ENCODE measurements at regions not wholly inside any gene's neighbourhood (a gene's known extent, or its start where the extent isn't known, plus 50 kb on each side); places are given as distances from the start of the nearest gene placed in this dataset.

DNA sequence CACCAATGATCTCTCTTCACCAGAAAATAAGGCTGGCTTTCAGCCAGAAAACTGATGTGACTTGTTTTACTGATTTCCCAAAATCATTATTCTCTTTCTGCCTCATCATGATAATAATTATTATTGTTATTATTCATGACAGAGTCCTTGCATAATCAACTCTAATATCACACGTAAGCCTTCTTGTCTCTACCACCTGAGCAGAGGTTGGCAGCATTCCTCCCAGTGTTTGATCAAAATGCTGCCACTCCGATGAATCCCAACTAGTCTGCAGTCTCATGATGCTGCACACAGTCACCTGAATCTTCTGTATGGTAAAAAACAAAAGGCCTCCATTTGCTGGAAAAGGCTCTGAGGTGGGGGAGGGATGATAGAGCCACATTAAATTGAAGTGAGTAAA lies 105.7 kb upstream of the PLEKHG7 start:
- ATAC-seq (no peak), DNase-seq (ENCODE audit: low spot score) (no peak)
- Histone ChIP-seq H3K4me1 (ENCODE audit: insufficient read depth) (no peaks in the 10 kb centered on the region), H3K4me3 (no peak overlapping the region), H2AFZ (no peak overlapping the region), H3K79me2 (replicated peaks; ENCODE audit: insufficient read depth) (no peaks in the 10 kb centered on the region), H3K9me2 (ENCODE audit: insufficient read depth) (peaks cover 7% of the 10 kb centered on the region; the same call in 1 of the 2 replicates), H4K20me1 (replicated peaks; ENCODE audit: insufficient read depth) (no peaks in the 10 kb centered on the region), H3F3A (replicated peaks; ENCODE audit: low read depth) (no peaks in the 10 kb centered on the region), H3K27me3 (ENCODE audit: insufficient read depth) (no peaks in the 10 kb centered on the region), H3K36me3 (ENCODE audit: insufficient read depth) (no peaks in the 10 kb centered on the region), H3K4me2 (no peak overlapping the region), H3K27ac (ENCODE audit: low read depth) (no peak overlapping the region)
- TF ChIP-seq ZNF114 (CRISPR knock-in tag; IDR thresholded peaks at IDR 0.05) (no peak), STAT1 (IDR thresholded peaks at IDR 0.05; ENCODE audit: unreplicated experiment) (no peak), CREB1 (CRISPR knock-in tag; IDR thresholded peaks at IDR 0.05; ENCODE audit: low read depth) (no peak), NANOG (IDR thresholded peaks at IDR 0.05; ENCODE audit: borderline replicate concordance) (no peak), ZNF331 (CRISPR knock-in tag; IDR thresholded peaks at IDR 0.05; ENCODE audit: low read depth) (no peak), POLR2AphosphoS5 (IDR thresholded peaks at IDR 0.05; ENCODE audit: low read depth) (no peak), JUNB (IDR thresholded peaks at IDR 0.05; ENCODE audit: unreplicated experiment) (no peak), EZH2 (IDR thresholded peaks at IDR 0.05; ENCODE audit: low read depth, unreplicated experiment) (no peak), EZH2phosphoT487 (IDR thresholded peaks at IDR 0.05; ENCODE audit: unreplicated experiment) (no peak)
- TF ChIP-seq, protein P1, sequence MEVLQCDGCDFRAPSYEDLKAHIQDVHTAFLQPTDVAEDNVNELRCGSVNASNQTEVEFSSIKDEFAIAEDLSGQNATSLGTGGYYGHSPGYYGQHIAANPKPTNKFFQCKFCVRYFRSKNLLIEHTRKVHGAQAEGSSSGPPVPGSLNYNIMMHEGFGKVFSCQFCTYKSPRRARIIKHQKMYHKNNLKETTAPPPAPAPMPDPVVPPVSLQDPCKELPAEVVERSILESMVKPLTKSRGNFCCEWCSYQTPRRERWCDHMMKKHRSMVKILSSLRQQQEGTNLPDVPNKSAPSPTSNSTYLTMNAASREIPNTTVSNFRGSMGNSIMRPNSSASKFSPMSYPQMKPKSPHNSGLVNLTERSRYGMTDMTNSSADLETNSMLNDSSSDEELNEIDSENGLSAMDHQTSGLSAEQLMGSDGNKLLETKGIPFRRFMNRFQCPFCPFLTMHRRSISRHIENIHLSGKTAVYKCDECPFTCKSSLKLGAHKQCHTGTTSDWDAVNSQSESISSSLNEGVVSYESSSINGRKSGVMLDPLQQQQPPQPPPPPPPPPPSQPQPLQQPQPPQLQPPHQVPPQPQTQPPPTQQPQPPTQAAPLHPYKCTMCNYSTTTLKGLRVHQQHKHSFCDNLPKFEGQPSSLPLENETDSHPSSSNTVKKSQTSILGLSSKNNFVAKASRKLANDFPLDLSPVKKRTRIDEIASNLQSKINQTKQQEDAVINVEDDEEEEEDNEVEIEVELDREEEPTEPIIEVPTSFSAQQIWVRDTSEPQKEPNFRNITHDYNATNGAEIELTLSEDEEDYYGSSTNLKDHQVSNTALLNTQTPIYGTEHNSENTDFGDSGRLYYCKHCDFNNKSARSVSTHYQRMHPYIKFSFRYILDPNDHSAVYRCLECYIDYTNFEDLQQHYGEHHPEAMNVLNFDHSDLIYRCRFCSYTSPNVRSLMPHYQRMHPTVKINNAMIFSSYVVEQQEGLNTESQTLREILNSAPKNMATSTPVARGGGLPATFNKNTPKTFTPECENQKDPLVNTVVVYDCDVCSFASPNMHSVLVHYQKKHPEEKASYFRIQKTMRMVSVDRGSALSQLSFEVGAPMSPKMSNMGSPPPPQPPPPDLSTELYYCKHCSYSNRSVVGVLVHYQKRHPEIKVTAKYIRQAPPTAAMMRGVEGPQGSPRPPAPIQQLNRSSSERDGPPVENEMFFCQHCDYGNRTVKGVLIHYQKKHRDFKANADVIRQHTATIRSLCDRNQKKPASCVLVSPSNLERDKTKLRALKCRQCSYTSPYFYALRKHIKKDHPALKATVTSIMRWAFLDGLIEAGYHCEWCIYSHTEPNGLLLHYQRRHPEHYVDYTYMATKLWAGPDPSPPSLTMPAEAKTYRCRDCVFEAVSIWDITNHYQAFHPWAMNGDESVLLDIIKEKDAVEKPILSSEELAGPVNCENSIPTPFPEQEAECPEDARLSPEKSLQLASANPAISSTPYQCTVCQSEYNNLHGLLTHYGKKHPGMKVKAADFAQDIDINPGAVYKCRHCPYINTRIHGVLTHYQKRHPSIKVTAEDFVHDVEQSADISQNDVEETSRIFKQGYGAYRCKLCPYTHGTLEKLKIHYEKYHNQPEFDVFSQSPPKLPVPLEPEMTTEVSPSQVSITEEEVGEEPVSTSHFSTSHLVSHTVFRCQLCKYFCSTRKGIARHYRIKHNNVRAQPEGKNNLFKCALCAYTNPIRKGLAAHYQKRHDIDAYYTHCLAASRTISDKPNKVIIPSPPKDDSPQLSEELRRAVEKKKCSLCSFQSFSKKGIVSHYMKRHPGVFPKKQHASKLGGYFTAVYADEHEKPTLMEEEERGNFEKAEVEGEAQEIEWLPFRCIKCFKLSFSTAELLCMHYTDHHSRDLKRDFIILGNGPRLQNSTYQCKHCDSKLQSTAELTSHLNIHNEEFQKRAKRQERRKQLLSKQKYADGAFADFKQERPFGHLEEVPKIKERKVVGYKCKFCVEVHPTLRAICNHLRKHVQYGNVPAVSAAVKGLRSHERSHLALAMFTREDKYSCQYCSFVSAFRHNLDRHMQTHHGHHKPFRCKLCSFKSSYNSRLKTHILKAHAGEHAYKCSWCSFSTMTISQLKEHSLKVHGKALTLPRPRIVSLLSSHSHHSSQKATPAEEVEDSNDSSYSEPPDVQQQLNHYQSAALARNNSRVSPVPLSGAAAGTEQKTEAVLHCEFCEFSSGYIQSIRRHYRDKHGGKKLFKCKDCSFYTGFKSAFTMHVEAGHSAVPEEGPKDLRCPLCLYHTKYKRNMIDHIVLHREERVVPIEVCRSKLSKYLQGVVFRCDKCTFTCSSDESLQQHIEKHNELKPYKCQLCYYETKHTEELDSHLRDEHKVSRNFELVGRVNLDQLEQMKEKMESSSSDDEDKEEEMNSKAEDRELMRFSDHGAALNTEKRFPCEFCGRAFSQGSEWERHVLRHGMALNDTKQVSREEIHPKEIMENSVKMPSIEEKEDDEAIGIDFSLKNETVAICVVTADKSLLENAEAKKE (CRISPR knock-in tag; IDR thresholded peaks at IDR 0.05), result no peak
- TF ChIP-seq, protein P2, sequence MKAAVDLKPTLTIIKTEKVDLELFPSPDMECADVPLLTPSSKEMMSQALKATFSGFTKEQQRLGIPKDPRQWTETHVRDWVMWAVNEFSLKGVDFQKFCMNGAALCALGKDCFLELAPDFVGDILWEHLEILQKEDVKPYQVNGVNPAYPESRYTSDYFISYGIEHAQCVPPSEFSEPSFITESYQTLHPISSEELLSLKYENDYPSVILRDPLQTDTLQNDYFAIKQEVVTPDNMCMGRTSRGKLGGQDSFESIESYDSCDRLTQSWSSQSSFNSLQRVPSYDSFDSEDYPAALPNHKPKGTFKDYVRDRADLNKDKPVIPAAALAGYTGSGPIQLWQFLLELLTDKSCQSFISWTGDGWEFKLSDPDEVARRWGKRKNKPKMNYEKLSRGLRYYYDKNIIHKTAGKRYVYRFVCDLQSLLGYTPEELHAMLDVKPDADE (IDR thresholded peaks at IDR 0.05), result no peak
- TF ChIP-seq, protein P3, sequence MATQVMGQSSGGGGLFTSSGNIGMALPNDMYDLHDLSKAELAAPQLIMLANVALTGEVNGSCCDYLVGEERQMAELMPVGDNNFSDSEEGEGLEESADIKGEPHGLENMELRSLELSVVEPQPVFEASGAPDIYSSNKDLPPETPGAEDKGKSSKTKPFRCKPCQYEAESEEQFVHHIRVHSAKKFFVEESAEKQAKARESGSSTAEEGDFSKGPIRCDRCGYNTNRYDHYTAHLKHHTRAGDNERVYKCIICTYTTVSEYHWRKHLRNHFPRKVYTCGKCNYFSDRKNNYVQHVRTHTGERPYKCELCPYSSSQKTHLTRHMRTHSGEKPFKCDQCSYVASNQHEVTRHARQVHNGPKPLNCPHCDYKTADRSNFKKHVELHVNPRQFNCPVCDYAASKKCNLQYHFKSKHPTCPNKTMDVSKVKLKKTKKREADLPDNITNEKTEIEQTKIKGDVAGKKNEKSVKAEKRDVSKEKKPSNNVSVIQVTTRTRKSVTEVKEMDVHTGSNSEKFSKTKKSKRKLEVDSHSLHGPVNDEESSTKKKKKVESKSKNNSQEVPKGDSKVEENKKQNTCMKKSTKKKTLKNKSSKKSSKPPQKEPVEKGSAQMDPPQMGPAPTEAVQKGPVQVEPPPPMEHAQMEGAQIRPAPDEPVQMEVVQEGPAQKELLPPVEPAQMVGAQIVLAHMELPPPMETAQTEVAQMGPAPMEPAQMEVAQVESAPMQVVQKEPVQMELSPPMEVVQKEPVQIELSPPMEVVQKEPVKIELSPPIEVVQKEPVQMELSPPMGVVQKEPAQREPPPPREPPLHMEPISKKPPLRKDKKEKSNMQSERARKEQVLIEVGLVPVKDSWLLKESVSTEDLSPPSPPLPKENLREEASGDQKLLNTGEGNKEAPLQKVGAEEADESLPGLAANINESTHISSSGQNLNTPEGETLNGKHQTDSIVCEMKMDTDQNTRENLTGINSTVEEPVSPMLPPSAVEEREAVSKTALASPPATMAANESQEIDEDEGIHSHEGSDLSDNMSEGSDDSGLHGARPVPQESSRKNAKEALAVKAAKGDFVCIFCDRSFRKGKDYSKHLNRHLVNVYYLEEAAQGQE (IDR thresholded peaks at IDR 0.05; ENCODE audit: unreplicated experiment), result no peak
- TF ChIP-seq, protein P4, sequence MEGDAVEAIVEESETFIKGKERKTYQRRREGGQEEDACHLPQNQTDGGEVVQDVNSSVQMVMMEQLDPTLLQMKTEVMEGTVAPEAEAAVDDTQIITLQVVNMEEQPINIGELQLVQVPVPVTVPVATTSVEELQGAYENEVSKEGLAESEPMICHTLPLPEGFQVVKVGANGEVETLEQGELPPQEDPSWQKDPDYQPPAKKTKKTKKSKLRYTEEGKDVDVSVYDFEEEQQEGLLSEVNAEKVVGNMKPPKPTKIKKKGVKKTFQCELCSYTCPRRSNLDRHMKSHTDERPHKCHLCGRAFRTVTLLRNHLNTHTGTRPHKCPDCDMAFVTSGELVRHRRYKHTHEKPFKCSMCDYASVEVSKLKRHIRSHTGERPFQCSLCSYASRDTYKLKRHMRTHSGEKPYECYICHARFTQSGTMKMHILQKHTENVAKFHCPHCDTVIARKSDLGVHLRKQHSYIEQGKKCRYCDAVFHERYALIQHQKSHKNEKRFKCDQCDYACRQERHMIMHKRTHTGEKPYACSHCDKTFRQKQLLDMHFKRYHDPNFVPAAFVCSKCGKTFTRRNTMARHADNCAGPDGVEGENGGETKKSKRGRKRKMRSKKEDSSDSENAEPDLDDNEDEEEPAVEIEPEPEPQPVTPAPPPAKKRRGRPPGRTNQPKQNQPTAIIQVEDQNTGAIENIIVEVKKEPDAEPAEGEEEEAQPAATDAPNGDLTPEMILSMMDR (conservative IDR thresholded peaks at IDR 0.05; ENCODE audit: low read depth in 2 of 2), result no peak
- Mint-ChIP-seq H3K27ac (no peak overlapping the region), H3K36me3 (ENCODE audit: low read depth) (peaks cover 21% of the 10 kb centered on the region), H3K4me3 (no peak overlapping the region), H3K9me3 (peaks cover 30% of the 10 kb centered on the region), H3K4me1 (no peaks in the 10 kb centered on the region; the same call in 2 of the 3 replicates), H3K27me3 (ENCODE audit: insufficient read depth, low read depth, poor library complexity) (no peaks in the 10 kb centered on the region)

Data from GM23338 (cell line).